Neural progenitor cell (in vitro differentiated cells): ENCODE measurements at regions not wholly inside any gene's neighbourhood (a gene's known extent, or its start where the extent isn't known, plus 50 kb on each side); places are given as distances from the start of the nearest gene placed in this dataset.
A peak's percentile ranks its signal among the peaks of the same experiment; 100 is the strongest.

Experiments
- CTCF ChIP-seq: fragments of 200-600 bp; sonication (generic); IDR thresholded peaks from 2 replicates; pipeline ENCODE4 v1.5.1; 2017; ENCODE audit warnings: antibody characterized with exemption, mild to moderate bottlenecking
- EZH2phosphoT487 ChIP-seq: fragments of 200-600 bp; sonication (generic); IDR thresholded peaks from 2 replicates; pipeline ENCODE4 v1.6.1; 2017; ENCODE audit warnings: antibody characterized with exemption

- TF ChIP-seq EZH2phosphoT487 (no peak), CTCF (peak; percentile 18)
Observed at GRCh38 chr17:71304498-71305158, 816.2 kb upstream of the SOX9 start.
